ENCODE measurements at regions not wholly inside any gene's neighbourhood (a gene's known extent, or its start where the extent isn't known, plus 50 kb on each side); places are given as distances from the start of the nearest gene placed in this dataset.

DNA sequence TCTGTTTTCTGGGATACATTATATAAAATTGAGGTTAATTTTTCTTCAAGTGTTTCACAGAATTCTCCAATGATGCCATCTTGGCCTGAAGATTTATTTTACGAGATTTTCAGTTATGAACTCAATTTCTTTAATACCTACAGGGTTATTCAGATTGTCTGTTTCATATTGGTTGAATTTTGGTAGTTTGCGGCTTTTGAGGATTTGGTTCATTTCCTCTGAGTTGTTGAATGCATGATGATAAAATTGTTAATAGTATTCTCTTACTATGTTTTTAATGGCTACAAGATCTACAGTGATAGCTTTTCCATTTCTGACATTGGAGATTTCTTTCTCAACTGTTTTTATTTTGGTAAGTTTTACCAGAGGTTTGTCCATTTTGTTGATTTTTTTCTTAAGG, 63.9 kb upstream of the PTPRG start:
- POLR2A ChIA-PET: no interaction called here
- no peak for ATAC-seq
- Histone ChIP-seq H3K4me1 (ENCODE audit: insufficient read depth, low read length) (no peaks in the 10 kb centered on the region), H3K9me3 (ENCODE audit: low read length) (no peaks in the 10 kb centered on the region), H3K79me2 (ENCODE audit: insufficient read depth, low read length) (no peaks in the 10 kb centered on the region), H2AFZ (ENCODE audit: low read length) (no peak overlapping the region), H3K27me3 (ENCODE audit: control insufficient read depth in 1 of 2, insufficient read depth in 2 of 2, low read length in 2 of 2) (no peaks in the 10 kb centered on the region), H3K27ac (ENCODE audit: extremely low read length, insufficient read depth, low read length) (no peak overlapping the region), H3K4me3 (replicated peaks in 1 of 3; ENCODE audit: insufficient read depth in 1 of 3, low read depth in 2 of 3, low read length in 3 of 3) (no peak overlapping the region), H3K9ac (ENCODE audit: insufficient read depth, low read depth, low read length) (no peak overlapping the region), H3K4me2 (ENCODE audit: low read depth, low read length) (no peak overlapping the region), H3K36me3 (replicated peaks in 1 of 2; ENCODE audit: control insufficient read depth in 1 of 2, insufficient read depth in 2 of 2, low read length in 2 of 2) (no peaks in the 10 kb centered on the region), H4K20me1 (ENCODE audit: insufficient read depth, low read length) (no peaks in the 10 kb centered on the region)
- 48% methylated on average over 2 of the region's 2 CpGs for WGBS (ENCODE audit: low lambda C conversion rate)
- in situ Hi-C loops (cut with HindIII; ENCODE audit: extremely low pct_ligation_motif_present, low pct_unique_long_range_greater_than_20kb) (no loop called here), intact Hi-C loops (cut with micrococcal nuclease; ENCODE audit: unreplicated experiment) (no loop called here)
- DNase-seq (ENCODE audit: low spot score): no peak
- BruUV-seq (replicated peaks): no TSS peak
- no peak for FAIRE-seq
- TF ChIP-seq, protein P1, sequence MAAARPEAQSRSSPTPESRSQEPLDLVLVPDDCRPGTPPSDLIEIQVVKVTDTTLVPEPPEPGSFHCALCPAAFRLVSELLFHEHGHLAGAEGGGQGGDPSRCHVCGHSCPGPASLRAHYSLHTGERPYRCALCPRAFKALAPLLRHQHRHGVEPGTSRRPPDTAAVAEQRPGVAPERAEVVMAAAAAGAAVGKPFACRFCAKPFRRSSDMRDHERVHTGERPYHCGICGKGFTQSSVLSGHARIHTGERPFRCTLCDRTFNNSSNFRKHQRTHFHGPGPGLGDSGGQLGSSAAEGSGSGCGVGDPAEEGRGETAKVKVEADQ (CRISPR knock-in tag; IDR thresholded peaks at IDR 0.05; ENCODE audit: borderline replicate concordance): no peak
- TF ChIP-seq, protein P2, sequence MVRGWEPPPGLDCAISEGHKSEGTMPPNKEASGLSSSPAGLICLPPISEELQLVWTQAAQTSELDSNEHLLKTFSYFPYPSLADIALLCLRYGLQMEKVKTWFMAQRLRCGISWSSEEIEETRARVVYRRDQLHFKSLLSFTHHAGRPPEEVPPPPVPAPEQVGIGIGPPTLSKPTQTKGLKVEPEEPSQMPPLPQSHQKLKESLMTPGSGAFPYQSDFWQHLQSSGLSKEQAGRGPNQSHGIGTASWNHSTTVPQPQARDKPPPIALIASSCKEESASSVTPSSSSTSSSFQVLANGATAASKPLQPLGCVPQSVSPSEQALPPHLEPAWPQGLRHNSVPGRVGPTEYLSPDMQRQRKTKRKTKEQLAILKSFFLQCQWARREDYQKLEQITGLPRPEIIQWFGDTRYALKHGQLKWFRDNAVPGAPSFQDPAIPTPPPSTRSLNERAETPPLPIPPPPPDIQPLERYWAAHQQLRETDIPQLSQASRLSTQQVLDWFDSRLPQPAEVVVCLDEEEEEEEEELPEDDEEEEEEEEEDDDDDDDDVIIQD (CRISPR knock-in tag; IDR thresholded peaks at IDR 0.05; ENCODE audit: low read depth): no peak
- no peak for TF ChIP-seq FOSL1 (CRISPR knock-in tag; IDR thresholded peaks at IDR 0.05; ENCODE audit: borderline replicate concordance)
- CTCF ChIA-PET (ENCODE audit: low intra/inter-chr PET ratio, low total read pairs): no interaction called here

DNA sequence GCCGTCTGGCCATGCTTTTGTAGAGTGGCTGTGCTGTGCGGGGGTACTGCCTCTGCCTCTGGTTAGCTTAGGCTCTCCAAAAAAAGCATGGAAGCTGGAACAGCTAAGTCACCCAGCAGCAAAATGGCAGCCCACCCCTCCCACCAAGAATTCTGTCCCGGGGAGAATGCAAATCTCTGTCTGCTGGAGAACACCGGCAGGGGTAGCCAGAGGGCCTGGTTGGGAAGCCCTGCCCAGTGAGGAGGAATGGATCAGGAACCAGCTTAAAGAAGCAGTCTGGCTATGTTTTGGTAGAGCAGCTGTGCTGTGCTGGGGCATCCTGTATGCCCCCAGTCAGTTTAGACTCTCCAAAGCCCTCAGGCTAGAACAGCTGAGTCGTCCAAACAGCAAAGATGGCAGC, 56.2 kb upstream of the PTPRG start:
- no peak for DNase-seq (ENCODE audit: low spot score)
- Histone ChIP-seq H3K4me1 (ENCODE audit: insufficient read depth, low read length) (no peaks in the 10 kb centered on the region), H3K36me3 (replicated peaks in 1 of 2; ENCODE audit: control insufficient read depth in 1 of 2, insufficient read depth in 2 of 2, low read length in 2 of 2) (no peaks in the 10 kb centered on the region), H3K27ac (ENCODE audit: extremely low read length, insufficient read depth, low read length) (no peak overlapping the region), H3K79me2 (ENCODE audit: insufficient read depth, low read length) (no peaks in the 10 kb centered on the region), H3K4me3 (replicated peaks in 1 of 3; ENCODE audit: insufficient read depth in 1 of 3, low read depth in 2 of 3, low read length in 3 of 3) (no peak overlapping the region), H3K27me3 (ENCODE audit: control insufficient read depth in 1 of 2, insufficient read depth in 2 of 2, low read length in 2 of 2) (no peaks in the 10 kb centered on the region), H3K4me2 (ENCODE audit: low read depth, low read length) (no peak overlapping the region), H4K20me1 (ENCODE audit: insufficient read depth, low read length) (no peaks in the 10 kb centered on the region), H2AFZ (ENCODE audit: low read length) (no peak overlapping the region), H3K9me3 (ENCODE audit: low read length) (no peaks in the 10 kb centered on the region), H3K9ac (ENCODE audit: insufficient read depth, low read depth, low read length) (no peak overlapping the region)
- ChIA-PET POLR2A (no interaction called here), CTCF (ENCODE audit: low intra/inter-chr PET ratio, low total read pairs) (no interaction called here)
- in situ Hi-C loops (cut with HindIII; ENCODE audit: extremely low pct_ligation_motif_present, low pct_unique_long_range_greater_than_20kb): no loop called here
- no TSS peak for BruUV-seq (replicated peaks)
- 0 out of 3 replicates have a peak, but pooled peaks have one; percentile 30 for ATAC-seq
- 86% methylated on average over 2 of the region's 5 CpGs for WGBS (ENCODE audit: low lambda C conversion rate)
- TF ChIP-seq STAG1 (CRISPR knock-in tag; IDR thresholded peaks at IDR 0.05): peak; percentile 29; the same call in 1 of the 2 replicates
- TF ChIP-seq ZNF296 (CRISPR knock-in tag; conservative IDR thresholded peaks at IDR 0.05): no peak
- TF ChIP-seq, protein P3, sequence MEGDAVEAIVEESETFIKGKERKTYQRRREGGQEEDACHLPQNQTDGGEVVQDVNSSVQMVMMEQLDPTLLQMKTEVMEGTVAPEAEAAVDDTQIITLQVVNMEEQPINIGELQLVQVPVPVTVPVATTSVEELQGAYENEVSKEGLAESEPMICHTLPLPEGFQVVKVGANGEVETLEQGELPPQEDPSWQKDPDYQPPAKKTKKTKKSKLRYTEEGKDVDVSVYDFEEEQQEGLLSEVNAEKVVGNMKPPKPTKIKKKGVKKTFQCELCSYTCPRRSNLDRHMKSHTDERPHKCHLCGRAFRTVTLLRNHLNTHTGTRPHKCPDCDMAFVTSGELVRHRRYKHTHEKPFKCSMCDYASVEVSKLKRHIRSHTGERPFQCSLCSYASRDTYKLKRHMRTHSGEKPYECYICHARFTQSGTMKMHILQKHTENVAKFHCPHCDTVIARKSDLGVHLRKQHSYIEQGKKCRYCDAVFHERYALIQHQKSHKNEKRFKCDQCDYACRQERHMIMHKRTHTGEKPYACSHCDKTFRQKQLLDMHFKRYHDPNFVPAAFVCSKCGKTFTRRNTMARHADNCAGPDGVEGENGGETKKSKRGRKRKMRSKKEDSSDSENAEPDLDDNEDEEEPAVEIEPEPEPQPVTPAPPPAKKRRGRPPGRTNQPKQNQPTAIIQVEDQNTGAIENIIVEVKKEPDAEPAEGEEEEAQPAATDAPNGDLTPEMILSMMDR (CRISPR knock-in tag; IDR thresholded peaks at IDR 0.05): peak; percentile 33
- TF ChIP-seq SNAI1 (CRISPR knock-in tag; IDR thresholded peaks at IDR 0.05; ENCODE audit: borderline replicate concordance): no peak
- no peak for TF ChIP-seq NR2F2 (IDR thresholded peaks at IDR 0.05; ENCODE audit: borderline replicate concordance, low read depth)
- no peak for TF ChIP-seq MATR3 (CRISPR knock-in tag; IDR thresholded peaks at IDR 0.05)
- intact Hi-C loops (cut with micrococcal nuclease; ENCODE audit: unreplicated experiment): no loop called here
- no peak for FAIRE-seq
